ENCODE measurements at regions not wholly inside any gene's neighbourhood (a gene's known extent, or its start where the extent isn't known, plus 50 kb on each side); places are given as distances from the start of the nearest gene placed in this dataset.

- TF ChIP-seq, protein P1, sequence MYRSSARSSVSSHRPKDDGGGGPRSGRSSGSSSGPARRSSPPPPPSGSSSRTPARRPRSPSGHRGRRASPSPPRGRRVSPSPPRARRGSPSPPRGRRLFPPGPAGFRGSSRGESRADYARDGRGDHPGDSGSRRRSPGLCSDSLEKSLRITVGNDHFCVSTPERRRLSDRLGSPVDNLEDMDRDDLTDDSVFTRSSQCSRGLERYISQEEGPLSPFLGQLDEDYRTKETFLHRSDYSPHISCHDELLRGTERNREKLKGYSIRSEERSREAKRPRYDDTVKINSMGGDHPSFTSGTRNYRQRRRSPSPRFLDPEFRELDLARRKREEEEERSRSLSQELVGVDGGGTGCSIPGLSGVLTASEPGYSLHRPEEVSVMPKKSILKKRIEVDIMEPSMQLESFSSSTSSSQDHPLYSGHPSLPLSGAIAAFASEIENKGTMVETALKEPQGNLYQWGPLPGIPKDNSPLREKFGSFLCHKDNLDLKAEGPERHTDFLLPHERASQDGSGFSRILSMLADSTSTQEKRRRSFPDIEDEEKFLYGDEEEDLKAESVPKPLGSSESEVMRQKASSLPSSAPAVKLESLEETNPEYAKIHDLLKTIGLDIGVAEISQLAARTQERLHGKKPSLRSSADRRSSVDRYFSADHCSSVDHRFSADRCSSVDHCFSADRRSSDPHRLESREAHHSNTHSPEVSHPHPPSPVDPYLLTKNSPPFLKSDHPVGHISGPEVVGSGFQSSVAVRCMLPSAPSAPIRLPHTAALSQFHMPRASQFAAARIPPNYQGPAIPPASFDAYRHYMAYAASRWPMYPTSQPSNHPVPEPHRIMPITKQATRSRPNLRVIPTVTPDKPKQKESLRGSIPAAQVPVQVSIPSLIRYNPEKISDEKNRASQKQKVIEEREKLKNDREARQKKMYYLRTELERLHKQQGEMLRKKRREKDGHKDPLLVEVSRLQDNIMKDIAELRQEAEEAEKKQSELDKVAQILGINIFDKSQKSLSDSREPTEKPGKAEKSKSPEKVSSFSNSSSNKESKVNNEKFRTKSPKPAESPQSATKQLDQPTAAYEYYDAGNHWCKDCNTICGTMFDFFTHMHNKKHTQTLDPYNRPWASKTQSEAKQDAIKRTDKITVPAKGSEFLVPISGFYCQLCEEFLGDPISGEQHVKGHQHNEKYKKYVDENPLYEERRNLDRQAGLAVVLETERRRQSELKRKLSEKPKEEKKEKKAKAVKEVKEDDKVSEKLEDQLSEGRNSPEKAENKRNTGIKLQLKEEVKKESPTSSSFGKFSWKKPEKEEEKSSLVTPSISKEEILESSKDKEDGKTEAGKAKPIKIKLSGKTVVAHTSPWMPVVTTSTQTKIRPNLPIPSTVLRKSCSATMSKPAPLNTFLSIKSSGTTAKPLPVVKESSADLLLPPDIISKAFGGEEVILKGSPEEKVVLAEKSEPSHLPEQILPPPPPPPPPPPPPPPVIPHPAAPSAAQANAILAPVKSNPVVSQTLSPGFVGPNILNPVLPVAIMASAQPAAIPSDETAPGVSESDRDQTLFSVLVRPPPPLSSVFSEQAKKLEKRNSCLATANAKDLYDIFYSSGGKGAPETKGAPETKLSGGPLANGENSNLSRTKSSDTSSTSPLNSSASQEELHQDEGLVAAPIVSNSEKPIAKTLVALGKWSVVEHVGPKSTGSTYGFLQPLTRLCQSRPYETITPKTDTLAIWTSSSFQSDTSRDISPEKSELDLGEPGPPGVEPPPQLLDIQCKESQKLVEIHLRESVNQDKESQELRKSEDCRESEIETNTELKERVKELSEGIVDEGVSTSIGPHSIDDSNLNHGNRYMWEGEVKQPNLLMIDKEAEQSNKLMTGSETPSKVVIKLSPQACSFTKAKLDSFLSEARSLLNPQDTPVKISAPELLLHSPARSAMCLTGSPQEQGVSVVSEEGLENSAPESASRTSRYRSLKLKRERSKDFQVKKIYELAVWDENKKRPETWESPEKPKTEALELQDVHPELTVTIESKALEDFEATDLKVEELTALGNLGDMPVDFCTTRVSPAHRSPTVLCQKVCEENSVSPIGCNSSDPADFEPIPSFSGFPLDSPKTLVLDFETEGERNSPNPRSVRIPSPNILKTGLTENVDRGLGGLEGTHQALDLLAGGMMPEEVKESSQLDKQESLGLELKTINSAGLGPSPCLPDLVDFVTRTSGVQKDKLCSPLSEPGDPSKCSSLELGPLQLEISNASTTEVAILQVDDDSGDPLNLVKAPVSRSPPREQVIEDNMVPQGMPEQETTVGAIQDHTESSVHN (CRISPR knock-in tag; IDR thresholded peaks at IDR 0.05) = 0 out of 2 replicates have a peak, but pooled peaks have one; percentile 36
- TF ChIP-seq, protein P2, sequence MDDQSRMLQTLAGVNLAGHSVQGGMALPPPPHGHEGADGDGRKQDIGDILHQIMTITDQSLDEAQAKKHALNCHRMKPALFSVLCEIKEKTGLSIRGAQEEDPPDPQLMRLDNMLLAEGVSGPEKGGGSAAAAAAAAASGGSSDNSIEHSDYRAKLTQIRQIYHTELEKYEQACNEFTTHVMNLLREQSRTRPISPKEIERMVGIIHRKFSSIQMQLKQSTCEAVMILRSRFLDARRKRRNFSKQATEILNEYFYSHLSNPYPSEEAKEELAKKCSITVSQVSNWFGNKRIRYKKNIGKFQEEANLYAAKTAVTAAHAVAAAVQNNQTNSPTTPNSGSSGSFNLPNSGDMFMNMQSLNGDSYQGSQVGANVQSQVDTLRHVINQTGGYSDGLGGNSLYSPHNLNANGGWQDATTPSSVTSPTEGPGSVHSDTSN (CRISPR knock-in tag; IDR thresholded peaks at IDR 0.05; ENCODE audit: borderline replicate concordance) = no peak
- peak; percentile 100 for TF ChIP-seq GZF1 (CRISPR knock-in tag; IDR thresholded peaks at IDR 0.05)
- peak; percentile 83 for TF ChIP-seq SPEN (CRISPR knock-in tag; IDR thresholded peaks at IDR 0.05; ENCODE audit: low read depth)
- TF ChIP-seq DRAP1 (CRISPR knock-in tag; IDR thresholded peaks at IDR 0.05) = peak; percentile 70
- TF ChIP-seq ZNF414 (CRISPR knock-in tag; IDR thresholded peaks at IDR 0.05) = peak; percentile 72; the same call in 1 of the 2 replicates
- no peak; the same call in 1 of the 2 replicates for TF ChIP-seq MAF1 (CRISPR knock-in tag; IDR thresholded peaks at IDR 0.05; ENCODE audit: borderline replicate concordance)
- TF ChIP-seq MED13 (CRISPR knock-in tag; IDR thresholded peaks at IDR 0.05) = peak; percentile 94
- TF ChIP-seq AGO1 (IDR thresholded peaks at IDR 0.05; ENCODE audit: low read depth, low read length, poor library complexity, severe bottlenecking) = no peak
- peak; percentile 99 for TF ChIP-seq TBL1XR1 (IDR thresholded peaks at IDR 0.05; ENCODE audit: borderline replicate concordance, low read length, partially characterized antibody)
- TF ChIP-seq, protein P3, sequence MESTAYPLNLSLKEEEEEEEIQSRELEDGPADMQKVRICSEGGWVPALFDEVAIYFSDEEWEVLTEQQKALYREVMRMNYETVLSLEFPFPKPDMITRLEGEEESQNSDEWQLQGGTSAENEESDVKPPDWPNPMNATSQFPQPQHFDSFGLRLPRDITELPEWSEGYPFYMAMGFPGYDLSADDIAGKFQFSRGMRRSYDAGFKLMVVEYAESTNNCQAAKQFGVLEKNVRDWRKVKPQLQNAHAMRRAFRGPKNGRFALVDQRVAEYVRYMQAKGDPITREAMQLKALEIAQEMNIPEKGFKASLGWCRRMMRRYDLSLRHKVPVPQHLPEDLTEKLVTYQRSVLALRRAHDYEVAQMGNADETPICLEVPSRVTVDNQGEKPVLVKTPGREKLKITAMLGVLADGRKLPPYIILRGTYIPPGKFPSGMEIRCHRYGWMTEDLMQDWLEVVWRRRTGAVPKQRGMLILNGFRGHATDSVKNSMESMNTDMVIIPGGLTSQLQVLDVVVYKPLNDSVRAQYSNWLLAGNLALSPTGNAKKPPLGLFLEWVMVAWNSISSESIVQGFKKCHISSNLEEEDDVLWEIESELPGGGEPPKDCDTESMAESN (CRISPR knock-in tag; conservative IDR thresholded peaks at IDR 0.05) = peak; percentile 99
- TF ChIP-seq NCOR1 (IDR thresholded peaks at IDR 0.05; ENCODE audit: borderline replicate concordance, low read length) = peak; percentile 96; the same call in 1 of the 2 replicates
- TF ChIP-seq EZH2 (conservative IDR thresholded peaks at IDR 0.05; ENCODE audit: low read depth, low read length) = no peak
- peak; percentile 91; the same call in 1 of the 2 replicates for TF ChIP-seq ZNF205 (CRISPR knock-in tag; IDR thresholded peaks at IDR 0.05)
- no peak for TF ChIP-seq ZSCAN20 (CRISPR knock-in tag; IDR thresholded peaks at IDR 0.05; ENCODE audit: borderline replicate concordance)
- peak; percentile 92; the same call in 1 of the 2 replicates for TF ChIP-seq ARNT2 (CRISPR knock-in tag; IDR thresholded peaks at IDR 0.05; ENCODE audit: low read depth)
Measured at GRCh38 chr3:177359593-177360357, 162.5 kb upstream of the TBL1XR1 start (continued).
